Gastroesophageal sphincter (tissue), 4 donors: ENCODE measurements at regions not wholly inside any gene's neighbourhood (a gene's known extent, or its start where the extent isn't known, plus 50 kb on each side); places are given as distances from the start of the nearest gene placed in this dataset.

Experiments used
- ATAC-seq: fragments of 150-250 bp; one replicate; pipeline ENCODE4 v1.9.1; 2016; ENCODE audit warnings: mild to moderate bottlenecking, moderate library complexity
- H3K27ac ChIP-seq, 4 donors: fragments of 200-600 bp; sonication (generic) in 3 of 4; 1 replicate in 3 of 4; 2 replicates in 1 of 4; pipeline ENCODE4 v1.5.1; 2016 to 2019
- H3K27me3 ChIP-seq: fragments of 200-600 bp; sonication (generic); one replicate; pipeline ENCODE4 v1.5.1; 2019
- H3K36me3 ChIP-seq, 2 donors: fragments of 200-600 bp; sonication (generic); one replicate each; pipeline ENCODE4 v1.5.1; 2019; ENCODE audit warnings: control low read depth in 1 of 2
- H3K4me1 ChIP-seq, 3 donors: fragments of 200-600 bp; sonication (generic); 1 replicate in 2 of 3; 2 replicates in 1 of 3; pipeline ENCODE4 v1.5.1; 2016 to 2019; ENCODE audit warnings: control low read depth in 2 of 3
- H3K4me3 ChIP-seq, 2 donors: fragments of 200-600 bp; sonication (generic); one replicate each; pipeline ENCODE4 v1.5.1; 2019; ENCODE audit warnings: mild to moderate bottlenecking in 1 of 2, moderate library complexity in 1 of 2
- H3K9me3 ChIP-seq, 3 donors: fragments of 200-600 bp; sonication (generic); one replicate each; pipeline ENCODE4 v1.5.1; 2017 to 2019; ENCODE audit warnings: control low read depth in 2 of 3
- EP300 ChIP-seq: sonication (generic); formaldehyde crosslinking; IDR thresholded peaks from one replicate; pipeline ENCODE4 v1.6.1; 2017; ENCODE audit warnings: antibody characterized with exemption, mild to moderate bottlenecking
- POLR2A ChIP-seq, 2 donors: fragments of 450-650 bp; IDR thresholded peaks; one replicate each; pipeline ENCODE4 v1.6.1; 2017; ENCODE audit warnings: antibody characterized with exemption in 2 of 2, mild to moderate bottlenecking in 2 of 2, moderate library complexity in 1 of 2
- POLR2AphosphoS5 ChIP-seq: sonication (generic); formaldehyde crosslinking; IDR thresholded peaks from one replicate; pipeline ENCODE4 v1.6.1; 2017; ENCODE audit warnings: antibody characterized with exemption
- WGBS, 2 donors: methylation state at CpG; one replicate each; pipeline ENCODE4 v1.1.5; 2018; ENCODE audit warnings: low coverage in 1 of 2; 5-methylcytosine and 5-hydroxymethylcytosine counted together
- TF ChIP-seq, protein P1 (sequence below), 4 experiments: fragments of 200-600 bp in 2 of 4; fragments of 450-650 bp in 2 of 4; sonication (generic) in 1 of 4; IDR thresholded peaks; one replicate each; pipeline ENCODE4 v1.5.1; 2017 to 2019; ENCODE audit warnings: antibody characterized with exemption in 4 of 4, mild to moderate bottlenecking in 2 of 4, moderate library complexity in 2 of 4

DNA sequence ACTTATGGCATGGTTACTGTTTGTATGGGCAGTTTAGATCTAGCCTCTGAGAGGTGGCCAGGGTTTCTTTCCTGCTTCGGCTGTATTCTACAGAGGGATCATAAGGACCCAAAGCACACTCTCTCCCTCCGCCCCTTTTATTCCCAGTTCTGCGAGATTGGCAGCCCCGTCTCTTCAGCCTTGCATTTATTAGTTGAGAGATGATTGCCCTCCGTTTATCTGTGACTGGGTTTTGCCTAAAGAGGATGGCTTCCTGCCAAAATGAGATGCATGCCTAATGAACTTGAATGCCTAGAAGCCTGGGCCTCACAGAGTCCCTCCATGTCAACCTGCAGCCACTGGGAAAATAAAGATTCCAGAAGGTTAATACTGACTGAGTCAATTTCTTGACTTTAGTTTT lies 97.1 kb upstream of the CHL1 start:
- no peak for ATAC-seq
- WGBS, 2 donors = 53 to 60% methylated on average over 4 to 5 of the region's 5 CpGs
- Histone ChIP-seq H3K27ac (no peak overlapping the region), H3K4me3 (no peak overlapping the region), H3K4me1 (no peaks in the 10 kb centered on the region), H3K9me3 (no peaks in the 10 kb centered on the region), H3K36me3 (no peaks in the 10 kb centered on the region), H3K27me3 (no peaks in the 10 kb centered on the region)
- TF ChIP-seq EP300 = no peak

DNA sequence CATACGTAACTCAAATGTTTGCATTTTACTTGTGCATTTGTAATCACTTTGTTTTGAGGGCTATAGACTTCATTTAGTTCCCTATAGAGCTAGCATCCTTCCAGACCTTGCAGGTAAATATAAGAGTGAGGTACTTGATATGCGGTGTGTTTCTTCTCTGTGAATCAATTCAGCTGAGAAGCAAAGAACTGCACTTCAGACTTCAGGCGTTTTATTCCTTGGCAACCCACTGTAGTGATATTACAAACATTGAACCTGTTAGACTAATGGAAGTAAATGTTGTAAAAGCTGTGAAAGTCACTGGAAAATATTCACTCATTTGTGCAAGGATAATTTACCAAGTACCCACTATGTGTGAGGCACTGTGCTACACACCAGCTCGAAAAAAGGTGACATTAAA lies 94.1 kb upstream of the CHL1 start:
- H3K27me3 ChIP-seq = no peaks in the 10 kb centered on the region
- no peaks in the 10 kb centered on the region for H3K36me3 ChIP-seq
- TF ChIP-seq, protein P1, sequence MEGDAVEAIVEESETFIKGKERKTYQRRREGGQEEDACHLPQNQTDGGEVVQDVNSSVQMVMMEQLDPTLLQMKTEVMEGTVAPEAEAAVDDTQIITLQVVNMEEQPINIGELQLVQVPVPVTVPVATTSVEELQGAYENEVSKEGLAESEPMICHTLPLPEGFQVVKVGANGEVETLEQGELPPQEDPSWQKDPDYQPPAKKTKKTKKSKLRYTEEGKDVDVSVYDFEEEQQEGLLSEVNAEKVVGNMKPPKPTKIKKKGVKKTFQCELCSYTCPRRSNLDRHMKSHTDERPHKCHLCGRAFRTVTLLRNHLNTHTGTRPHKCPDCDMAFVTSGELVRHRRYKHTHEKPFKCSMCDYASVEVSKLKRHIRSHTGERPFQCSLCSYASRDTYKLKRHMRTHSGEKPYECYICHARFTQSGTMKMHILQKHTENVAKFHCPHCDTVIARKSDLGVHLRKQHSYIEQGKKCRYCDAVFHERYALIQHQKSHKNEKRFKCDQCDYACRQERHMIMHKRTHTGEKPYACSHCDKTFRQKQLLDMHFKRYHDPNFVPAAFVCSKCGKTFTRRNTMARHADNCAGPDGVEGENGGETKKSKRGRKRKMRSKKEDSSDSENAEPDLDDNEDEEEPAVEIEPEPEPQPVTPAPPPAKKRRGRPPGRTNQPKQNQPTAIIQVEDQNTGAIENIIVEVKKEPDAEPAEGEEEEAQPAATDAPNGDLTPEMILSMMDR (IDR thresholded peaks at IDR 0.05) = no peak
- no peak for TF ChIP-seq EP300
- TF ChIP-seq POLR2A (IDR thresholded peaks at IDR 0.05) = no peak
- TF ChIP-seq POLR2AphosphoS5 = no peak
- no peak overlapping the region for H3K27ac ChIP-seq
- no peaks in the 10 kb centered on the region for H3K9me3 ChIP-seq
- no peak for ATAC-seq
- no peaks in the 10 kb centered on the region for H3K4me1 ChIP-seq
- no peak overlapping the region for H3K4me3 ChIP-seq
- 72 to 74% methylated on average over 4 of the region's 4 CpGs for WGBS, 2 donors

- Histone ChIP-seq H3K36me3 (no peaks in the 10 kb centered on the region), H3K9me3 (no peaks in the 10 kb centered on the region)
- 35 to 50% methylated on average over 2 of the region's 2 CpGs for WGBS, 2 donors
Measured at GRCh38 chr3:103991-104390, 92.6 kb upstream of the CHL1 start.

GRCh38 chr3:105585-105984 lies 91.0 kb upstream of the CHL1 start:
- TF ChIP-seq POLR2AphosphoS5 = no peak
- TF ChIP-seq EP300 = no peak
- TF ChIP-seq POLR2A (IDR thresholded peaks at IDR 0.05) = no peak
- TF ChIP-seq, protein P1 (IDR thresholded peaks at IDR 0.05) = no peak

More at GRCh38 chr3:103991-104390, 92.6 kb upstream of the CHL1 start:
- TF ChIP-seq, protein P1 (IDR thresholded peaks at IDR 0.05) = no peak
- Histone ChIP-seq H3K27me3 (no peaks in the 10 kb centered on the region), H3K4me3 (no peak overlapping the region), H3K27ac (no peak overlapping the region), H3K4me1 (no peaks in the 10 kb centered on the region)
- no peak for ATAC-seq

DNA sequence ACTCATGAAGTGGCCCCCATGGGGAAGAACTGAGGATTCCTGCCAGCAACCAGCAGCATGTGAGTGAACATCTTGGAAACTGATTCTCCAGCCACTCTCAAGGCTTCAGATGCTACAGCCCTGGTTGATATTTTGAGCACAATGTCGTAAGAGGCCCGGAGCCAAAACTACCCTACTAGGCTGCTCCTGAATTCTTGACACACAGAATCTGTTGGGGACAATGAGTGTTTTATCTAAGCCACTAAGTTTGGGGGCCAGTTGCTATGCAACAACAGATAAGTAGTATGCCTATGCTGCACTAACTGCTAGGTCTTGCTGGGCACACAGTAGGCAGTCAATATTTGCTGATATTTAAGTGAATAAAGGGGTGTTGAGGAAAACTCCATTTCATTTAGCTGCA lies 89.9 kb upstream of the CHL1 start:
- no peak overlapping the region for H3K4me3 ChIP-seq
- H3K9me3 ChIP-seq = no peaks in the 10 kb centered on the region
- WGBS, 2 donors = 100% methylated on average over 2 of the region's 2 CpGs; no CpG with 5 or more reads in 1 of the 2 donors
- H3K4me1 ChIP-seq = no peaks in the 10 kb centered on the region
- no peak for ATAC-seq
- H3K36me3 ChIP-seq = no peaks in the 10 kb centered on the region
- TF ChIP-seq POLR2A (IDR thresholded peaks at IDR 0.05) = no peak
- no peak for TF ChIP-seq POLR2AphosphoS5
- no peak for TF ChIP-seq EP300
- TF ChIP-seq, protein P1 (IDR thresholded peaks at IDR 0.05) = no peak
- H3K27me3 ChIP-seq = no peaks in the 10 kb centered on the region
- H3K27ac ChIP-seq = no peak overlapping the region

More at GRCh38 chr3:105585-105984, 91.0 kb upstream of the CHL1 start:
- no peaks in the 10 kb centered on the region for H3K9me3 ChIP-seq
- H3K27me3 ChIP-seq = no peaks in the 10 kb centered on the region
- H3K27ac ChIP-seq = no peak overlapping the region
- 60 to 71% methylated on average over 4 to 5 of the region's 5 CpGs for WGBS, 2 donors
- no peaks in the 10 kb centered on the region for H3K4me1 ChIP-seq
- no peaks in the 10 kb centered on the region for H3K36me3 ChIP-seq
- no peak overlapping the region for H3K4me3 ChIP-seq
- no peak for ATAC-seq
